Right atrium auricular region (tissue), 2 donors: ENCODE measurements at regions not wholly inside any gene's neighbourhood (a gene's known extent, or its start where the extent isn't known, plus 50 kb on each side); places are given as distances from the start of the nearest gene placed in this dataset.

Experiments used
- DNase-seq: peaks from one replicate; pipeline ENCODE4 v3.0.0-alpha.2; 2019; ENCODE audit warnings: low spot score
- H3K27ac ChIP-seq, 2 donors: fragments of 200-600 bp; sonication (generic); 1 replicate in 1 of 2; 2 replicates in 1 of 2; pipeline ENCODE4 v1.5.1; 2016 to 2019
- H3K27me3 ChIP-seq, 2 donors: fragments of 200-600 bp; sonication (generic); one replicate each; pipeline versions ENCODE4 v1.5.1 to v1.6.0; 2017 to 2019
- H3K36me3 ChIP-seq: fragments of 200-600 bp; sonication (generic); one replicate; pipeline ENCODE4 v1.5.1; 2016
- H3K4me1 ChIP-seq, 2 donors: fragments of 200-600 bp; sonication (generic); one replicate each; pipeline versions ENCODE4 v1.5.1 to v1.6.0; 2017 to 2019
- H3K4me3 ChIP-seq, 2 donors: fragments of 200-600 bp; sonication (generic); 1 replicate in 1 of 2; 2 replicates in 1 of 2; pipeline ENCODE4 v1.5.1; 2017 to 2019; ENCODE audit warnings: mild to moderate bottlenecking in 1 of 2, moderate library complexity in 1 of 2
- H3K9me3 ChIP-seq, 2 donors: fragments of 200-600 bp; sonication (generic); one replicate each; pipeline ENCODE4 v1.5.1; 2019
- TF ChIP-seq, protein P1 (sequence below), 2 donors: fragments of 200-600 bp; sonication (generic); IDR thresholded peaks; one replicate each; pipeline ENCODE4 v1.5.1; 2019; ENCODE audit warnings: antibody characterized with exemption in 2 of 2

DNA sequence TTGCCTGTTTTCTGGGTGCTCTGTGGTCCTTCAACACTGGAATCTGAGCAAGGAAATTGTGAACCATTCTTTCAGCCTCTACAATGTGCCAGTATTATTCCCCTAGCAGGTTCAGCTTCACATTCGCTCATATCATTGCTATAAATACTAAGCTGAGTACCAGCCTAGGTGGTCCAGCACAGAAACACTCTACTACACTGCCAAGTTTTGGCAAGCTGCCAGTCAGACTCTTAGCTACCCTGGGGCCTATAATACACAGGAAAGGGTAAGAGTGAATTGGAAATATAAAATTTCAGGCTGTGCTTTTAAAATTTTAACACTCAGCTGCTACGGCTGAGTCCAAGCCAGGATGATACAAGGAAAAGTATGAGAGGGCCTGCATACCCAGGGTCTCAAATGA, 49.9 kb upstream of the PPP1R3A start:
- TF ChIP-seq, protein P1, sequence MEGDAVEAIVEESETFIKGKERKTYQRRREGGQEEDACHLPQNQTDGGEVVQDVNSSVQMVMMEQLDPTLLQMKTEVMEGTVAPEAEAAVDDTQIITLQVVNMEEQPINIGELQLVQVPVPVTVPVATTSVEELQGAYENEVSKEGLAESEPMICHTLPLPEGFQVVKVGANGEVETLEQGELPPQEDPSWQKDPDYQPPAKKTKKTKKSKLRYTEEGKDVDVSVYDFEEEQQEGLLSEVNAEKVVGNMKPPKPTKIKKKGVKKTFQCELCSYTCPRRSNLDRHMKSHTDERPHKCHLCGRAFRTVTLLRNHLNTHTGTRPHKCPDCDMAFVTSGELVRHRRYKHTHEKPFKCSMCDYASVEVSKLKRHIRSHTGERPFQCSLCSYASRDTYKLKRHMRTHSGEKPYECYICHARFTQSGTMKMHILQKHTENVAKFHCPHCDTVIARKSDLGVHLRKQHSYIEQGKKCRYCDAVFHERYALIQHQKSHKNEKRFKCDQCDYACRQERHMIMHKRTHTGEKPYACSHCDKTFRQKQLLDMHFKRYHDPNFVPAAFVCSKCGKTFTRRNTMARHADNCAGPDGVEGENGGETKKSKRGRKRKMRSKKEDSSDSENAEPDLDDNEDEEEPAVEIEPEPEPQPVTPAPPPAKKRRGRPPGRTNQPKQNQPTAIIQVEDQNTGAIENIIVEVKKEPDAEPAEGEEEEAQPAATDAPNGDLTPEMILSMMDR (IDR thresholded peaks at IDR 0.05): no peak
- Histone ChIP-seq H3K4me1 (no peaks in the 10 kb centered on the region), H3K9me3 (no peaks in the 10 kb centered on the region), H3K36me3 (no peaks in the 10 kb centered on the region), H3K27ac (no peak overlapping the region), H3K27me3 (no peaks in the 10 kb centered on the region), H3K4me3 (no peak overlapping the region)
- DNase-seq: no peak
